HCT116 (cell line): ENCODE measurements at regions not wholly inside any gene's neighbourhood (a gene's known extent, or its start where the extent isn't known, plus 50 kb on each side); places are given as distances from the start of the nearest gene placed in this dataset.

Experiments
- ATAC-seq: fragments of 200-7000 bp; cut with Tn5 transposase; 2 replicates; pipeline ENCODE4 v1.9.1; 2020; ENCODE audit warnings: mild to moderate bottlenecking, moderate library complexity
- BruUV-seq: library from RNA; stranded (reverse); fragments of 400-500 nt; replicated peaks from 2 replicates; lab custom pipeline; 2021; lab: Mats Ljungman, UMichigan
- CTCF ChIA-PET: fragments of 300-600 bp; sonication (Branson Sonifier 250); formaldehyde crosslinking; loops from one replicate; lab custom pipeline; 2021; ENCODE audit warnings: antibody characterized with exemption; lab: Charles Lee
- POLR2A ChIA-PET: fragments of 300-600, 350-600 bp; sonication (Branson Sonifier 250); formaldehyde crosslinking; loops from one replicate; lab custom pipeline; 2021; ENCODE audit warnings: antibody characterized with exemption; lab: Charles Lee
- RAD21 ChIA-PET, 2 experiments: fragments of 300-600 bp; sonication (Branson Sonifier 250); formaldehyde crosslinking; loops; one replicate each; lab custom pipeline; 2023; ENCODE audit warnings: low total read pairs in 2 of 2; ENCODE audit not compliant: uncharacterized antibody in 2 of 2, unreplicated experiment in 2 of 2, low non-redundant PET in 1 of 2; lab: Charles Lee
- DNase-seq: peaks from one replicate; pipeline ENCODE4 v3.0.0-alpha.2; 2010; ENCODE audit warnings: low read depth, low spot score
- H2AFZ ChIP-seq: fragments of 200-600 bp; shearing (Covaris generic), sonication (generic); 2 replicates; pipeline ENCODE4 v1.6.1; 2017; ENCODE audit warnings: low read depth, mixed run types, mixed read lengths, antibody characterized with exemption, low read length; ENCODE audit not compliant: poor library complexity, severe bottlenecking
- H3K27ac ChIP-seq: 2 replicates; pipeline ENCODE4 v1.5.1; 2012; ENCODE audit warnings: low read depth, low read length
- H3K27me3 ChIP-seq: fragments of 200-600 bp; sonication (generic); 2 replicates; pipeline ENCODE4 v1.6.1; 2016; ENCODE audit warnings: mixed run types, low read length, mixed read lengths; ENCODE audit not compliant: insufficient read depth
- H3K36me3 ChIP-seq, 2 experiments: fragments of 200-500 bp in 1 of 2; fragments of 200-600 bp in 1 of 2; sonication (Bioruptor generic) in 1 of 2; sonication (generic) in 1 of 2; 2 replicates each; pipeline versions ENCODE4 v1.5.1 to v1.6.1; 2014 to 2016; ENCODE audit warnings: low read length in 2 of 2, inconsistent platforms in 1 of 2, mixed read lengths in 1 of 2, mixed run types in 1 of 2; ENCODE audit not compliant: insufficient read depth in 2 of 2, control insufficient read depth in 1 of 2
- H3K4me1 ChIP-seq, 2 experiments: fragments of 200-600 bp in 1 of 2; sonication (generic) in 1 of 2; 2 replicates each; pipeline versions ENCODE4 v1.5.1 to v1.6.1; 2012 to 2017; ENCODE audit warnings: low read length in 2 of 2, inconsistent platforms in 1 of 2, mild to moderate bottlenecking in 1 of 2, mixed read lengths in 1 of 2, mixed run types in 1 of 2, moderate library complexity in 1 of 2; ENCODE audit not compliant: insufficient read depth in 2 of 2, control insufficient read depth in 1 of 2
- H3K4me2 ChIP-seq: fragments of 200-600 bp; sonication (generic); 2 replicates; pipeline ENCODE4 v1.6.1; 2017; ENCODE audit warnings: mixed run types, low read length, mixed read lengths
- H3K4me3 ChIP-seq, 2 experiments: fragments of 200-600 bp in 1 of 2; sonication (generic) in 1 of 2; replicated peaks in 1 of 2; 2 replicates each; pipeline ENCODE4 v1.5.1; 2011 to 2016; ENCODE audit warnings: low read length in 2 of 2, control low read depth in 1 of 2, low read depth in 1 of 2, mild to moderate bottlenecking in 1 of 2, mixed read lengths in 1 of 2, mixed run types in 1 of 2
- H3K79me2 ChIP-seq: fragments of 200-600 bp; sonication (generic); 2 replicates; pipeline ENCODE4 v1.6.1; 2017; ENCODE audit warnings: mild to moderate bottlenecking, mixed run types, low read length, moderate library complexity, mixed read lengths; ENCODE audit not compliant: insufficient read depth
- H3K9ac ChIP-seq: fragments of 200-600 bp; sonication (generic); 2 replicates; pipeline ENCODE4 v1.6.1; 2016; ENCODE audit warnings: low read length, mixed read lengths
- H3K9me2 ChIP-seq: fragments of 200-600 bp; sonication (generic), shearing (Covaris generic); 2 replicates; pipeline ENCODE4 v1.6.1; 2017; ENCODE audit warnings: mixed run types, mild to moderate bottlenecking, moderate library complexity; ENCODE audit not compliant: insufficient read depth
- H3K9me3 ChIP-seq, 2 experiments: fragments of 200-500 bp in 1 of 2; fragments of 200-600 bp in 1 of 2; sonication (Bioruptor generic) in 1 of 2; sonication (generic) in 1 of 2; 2 replicates each; pipeline ENCODE4 v1.6.1; 2014 to 2017; ENCODE audit warnings: low read length in 2 of 2, mixed read lengths in 2 of 2, inconsistent platforms in 1 of 2, low read depth in 1 of 2, mild to moderate bottlenecking in 1 of 2, mixed run types in 1 of 2, moderate library complexity in 1 of 2; ENCODE audit not compliant: control insufficient read depth in 1 of 2, insufficient read depth in 1 of 2
- H4K20me1 ChIP-seq: fragments of 200-600 bp; sonication (generic), shearing (Covaris generic); 2 replicates; pipeline ENCODE4 v1.6.1; 2017; ENCODE audit warnings: mixed run types, mild to moderate bottlenecking, moderate library complexity; ENCODE audit not compliant: insufficient read depth
- ATF3 ChIP-seq: IDR thresholded peaks from 2 replicates; pipeline ENCODE4 v1.6.1; 2012
- CBX3 ChIP-seq: IDR thresholded peaks from 2 replicates; pipeline ENCODE4 v1.6.1; 2012; ENCODE audit warnings: low read depth
- CEBPB ChIP-seq: IDR thresholded peaks from 2 replicates; pipeline ENCODE4 v1.6.1; 2012; ENCODE audit warnings: low read depth
- CTCF ChIP-seq, 3 experiments: fragments of 200-600 bp in 1 of 3; sonication (generic) in 1 of 3; IDR thresholded peaks in 2 of 3; conservative IDR thresholded peaks in 1 of 3; 2 replicates each; pipeline ENCODE4 v1.5.1; 2012 to 2017; ENCODE audit warnings: low read depth in 2 of 3, low read length in 2 of 3, antibody characterized with exemption in 1 of 3, borderline replicate concordance in 1 of 3, control low read depth in 1 of 3, mild to moderate bottlenecking in 1 of 3, mixed read lengths in 1 of 3, mixed run types in 1 of 3, moderate library complexity in 1 of 3; ENCODE audit not compliant: insufficient read depth in 1 of 3
- EGR1 ChIP-seq: IDR thresholded peaks from 2 replicates; pipeline ENCODE4 v1.6.1; 2012; ENCODE audit warnings: low read depth
- FOSL1 ChIP-seq: IDR thresholded peaks from 2 replicates; pipeline ENCODE4 v1.6.1; 2012; ENCODE audit warnings: low read depth
- MAX ChIP-seq: IDR thresholded peaks from 2 replicates; pipeline ENCODE4 v1.6.1; 2012
- POLR2AphosphoS5 ChIP-seq: IDR thresholded peaks from 2 replicates; pipeline ENCODE4 v1.6.1; 2011; ENCODE audit warnings: mild to moderate bottlenecking, low read depth, low read length, moderate library complexity
- RAD21 ChIP-seq: IDR thresholded peaks from 2 replicates; pipeline ENCODE4 v1.6.1; 2012; ENCODE audit warnings: low read depth, mild to moderate bottlenecking
- SRF ChIP-seq: IDR thresholded peaks from 2 replicates; pipeline ENCODE4 v1.6.1; 2012; ENCODE audit warnings: low read depth
- TCF7L2 ChIP-seq: IDR thresholded peaks from 2 replicates; pipeline ENCODE4 v1.7.0; 2011; ENCODE audit warnings: borderline replicate concordance, inconsistent platforms; ENCODE audit not compliant: insufficient read depth, insufficient read length; ENCODE audit errors: extremely low read depth
- ZNF274 ChIP-seq: fragments of 200-500 bp; sonication (Bioruptor generic); IDR thresholded peaks from 2 replicates; pipeline ENCODE4 v1.6.1; 2014; ENCODE audit warnings: mild to moderate bottlenecking, low read depth, low read length, inconsistent platforms
- intact Hi-C: fragments of 100-400 bp; cut with micrococcal nuclease; formaldehyde crosslinking; loops from 2 replicates; pipeline ENCODE4 v1.10.0; 2022

GRCh38 chr7:41241641-41242040, 461.2 kb downstream of the INHBA start:
- ATAC-seq: peak; percentile 54; the same call in 1 of the 2 replicates
- ChIA-PET CTCF (no interaction called here), POLR2A (no interaction called here), RAD21 (no interaction called here)
- no TSS peak for BruUV-seq
- Histone ChIP-seq H3K36me3 (no peaks in the 10 kb centered on the region), H3K4me3 (no peak overlapping the region), H3K79me2 (no peaks in the 10 kb centered on the region), H2AFZ (no peak overlapping the region), H3K9me3 (no peaks in the 10 kb centered on the region), H3K27me3 (no peaks in the 10 kb centered on the region), H3K9me2 (no peaks in the 10 kb centered on the region), H3K9ac (no peak overlapping the region), H4K20me1 (no peaks in the 10 kb centered on the region), H3K4me1 (no peaks in the 10 kb centered on the region; a peak in 1 of 4 replicates), H3K4me2 (no peak overlapping the region), H3K27ac (no peak overlapping the region)
- TF ChIP-seq CEBPB (no peak), CTCF (IDR thresholded peaks at IDR 0.05 in 2 of 3, conservative IDR thresholded peaks at IDR 0.05 in 1 of 3; ENCODE audit: borderline replicate concordance in 1 of 3, insufficient read depth in 1 of 3, low read depth in 2 of 3, low read length in 2 of 3) (0 out of 6 replicates have a peak, but pooled peaks of 1 of the 3 experiments have one; percentile 9)
- intact Hi-C loops: no loop called here
- no peak for DNase-seq

- POLR2A ChIA-PET: interaction anchor here (1.5 kb wide), 1 partner anchor 15 kb away, joined by 3 read pairs; no protein-coding TSS in a partner anchor
- Histone ChIP-seq H3K36me3 (no peaks in the 10 kb centered on the region), H3K4me3 (no peak overlapping the region), H3K27me3 (no peaks in the 10 kb centered on the region), H3K79me2 (no peaks in the 10 kb centered on the region), H3K4me1 (no peaks in the 10 kb centered on the region), H2AFZ (no peak overlapping the region), H3K9me2 (no peaks in the 10 kb centered on the region), H3K27ac (no peak overlapping the region), H4K20me1 (no peaks in the 10 kb centered on the region), H3K4me2 (no peak overlapping the region), H3K9me3 (no peaks in the 10 kb centered on the region), H3K9ac (no peak overlapping the region)
- CTCF ChIA-PET: no interaction called here
- ATAC-seq: no peak
- DNase-seq: no peak
- intact Hi-C loops: no loop called here
- RAD21 ChIA-PET: no interaction called here
- BruUV-seq: no TSS peak
- TF ChIP-seq ZNF274 (no peak), RAD21 (no peak), CBX3 (no peak), SRF (no peak), CEBPB (no peak), EGR1 (no peak), ATF3 (no peak), MAX (no peak), POLR2AphosphoS5 (no peak), TCF7L2 (no peak), FOSL1 (no peak), CTCF (IDR thresholded peaks at IDR 0.05 in 2 of 3, conservative IDR thresholded peaks at IDR 0.05 in 1 of 3; ENCODE audit: borderline replicate concordance in 1 of 3, insufficient read depth in 1 of 3, low read depth in 2 of 3, low read length in 2 of 3) (no peak)
Measured at GRCh38 chr7:41239596-41239995, 463.3 kb downstream of the INHBA start.
